ENCODE measurements at regions not wholly inside any gene's neighbourhood (a gene's known extent, or its start where the extent isn't known, plus 50 kb on each side); places are given as distances from the start of the nearest gene placed in this dataset.

DNA sequence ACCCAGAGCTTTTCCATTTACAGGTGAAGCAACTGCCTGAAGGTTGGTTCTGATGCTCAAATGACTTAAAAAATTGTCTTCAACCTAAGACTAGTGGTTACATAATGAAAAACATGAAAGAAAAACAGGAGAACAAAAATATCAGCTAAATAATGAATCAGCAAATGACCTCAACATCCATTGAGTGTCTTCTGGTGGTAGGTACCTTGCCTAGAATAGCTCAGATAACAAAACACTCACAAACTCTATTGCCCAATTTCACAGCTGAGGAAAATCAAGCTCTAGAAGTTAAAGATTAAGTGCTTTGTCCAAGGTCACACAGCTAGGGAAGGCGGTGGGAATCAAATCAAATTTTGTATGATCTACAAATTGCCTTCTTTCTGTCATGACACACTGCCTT, 304.6 kb upstream of the CDH11 start:
- TF ChIP-seq GATA3 (IDR thresholded peaks at IDR 0.05; ENCODE audit: low read depth, low read length) (no peak), GATA2 (IDR thresholded peaks at IDR 0.05; ENCODE audit: low read depth, low read length) (no peak)

DNA sequence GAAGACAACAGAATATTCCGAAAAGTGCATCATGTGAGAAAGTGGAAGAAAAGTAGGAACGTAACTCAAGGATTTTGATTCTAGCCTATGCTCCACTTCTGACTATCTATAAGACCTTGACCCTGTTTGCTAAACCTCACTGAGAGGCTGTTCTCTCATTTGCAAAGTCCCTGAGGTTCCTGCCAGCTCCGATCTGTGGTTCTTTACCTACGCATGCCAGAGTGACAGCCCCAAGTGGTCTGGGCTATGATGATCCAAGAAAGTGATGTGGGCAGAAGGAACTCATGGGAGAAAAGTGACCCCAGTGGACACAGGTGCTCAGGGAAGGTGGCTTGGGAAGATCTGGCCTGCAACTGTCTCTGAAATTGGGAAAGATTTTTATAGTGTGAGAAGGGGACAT, 301.1 kb upstream of the CDH11 start:
- TF ChIP-seq GATA3 (IDR thresholded peaks at IDR 0.05; ENCODE audit: low read depth, low read length) (no peak), GATA2 (IDR thresholded peaks at IDR 0.05; ENCODE audit: low read depth, low read length) (no peak)

DNA sequence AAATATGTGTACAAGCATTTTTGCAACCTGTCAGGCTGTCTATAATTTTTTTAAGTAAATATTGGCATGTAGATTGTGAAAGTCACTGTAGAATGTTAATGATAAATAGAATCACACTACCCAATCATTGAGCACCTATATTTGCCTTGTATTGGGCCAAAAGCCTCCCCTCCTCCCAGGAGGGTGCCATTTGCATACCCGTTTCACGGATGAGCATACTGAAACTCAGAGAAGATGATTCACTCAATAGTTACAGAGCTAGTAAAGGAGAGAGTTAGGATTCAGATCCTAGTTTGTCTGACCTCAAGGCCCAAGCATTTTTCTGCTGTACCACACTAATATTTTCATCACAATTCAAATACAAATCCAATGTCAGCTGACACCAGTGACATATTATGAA, 299.7 kb upstream of the CDH11 start:
- TF ChIP-seq GATA3 (IDR thresholded peaks at IDR 0.05; ENCODE audit: low read depth, low read length) (no peak), GATA2 (IDR thresholded peaks at IDR 0.05; ENCODE audit: low read depth, low read length) (no peak)

DNA sequence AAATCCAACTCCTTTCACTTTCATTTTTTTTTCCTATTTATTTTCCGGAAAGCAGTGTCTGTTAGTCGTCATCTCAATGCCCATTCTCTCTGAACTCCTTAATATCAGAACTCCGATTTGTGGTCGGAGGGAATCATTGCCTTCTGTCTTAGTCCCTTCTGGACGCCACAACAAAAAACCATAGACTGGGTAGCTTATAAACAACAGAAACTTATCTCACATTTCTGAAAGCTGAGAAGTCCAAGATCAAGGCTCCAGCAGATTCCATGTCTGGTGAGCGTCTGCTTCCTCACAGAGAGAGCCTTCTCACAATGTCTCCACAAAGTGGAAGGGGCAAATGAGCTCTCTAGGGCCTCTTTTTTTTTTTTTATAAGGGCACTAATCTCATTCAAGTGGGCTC, 296.6 kb upstream of the CDH11 start:
- TF ChIP-seq GATA3 (IDR thresholded peaks at IDR 0.05; ENCODE audit: low read depth, low read length) (no peak), GATA2 (IDR thresholded peaks at IDR 0.05; ENCODE audit: low read depth, low read length) (no peak)

DNA sequence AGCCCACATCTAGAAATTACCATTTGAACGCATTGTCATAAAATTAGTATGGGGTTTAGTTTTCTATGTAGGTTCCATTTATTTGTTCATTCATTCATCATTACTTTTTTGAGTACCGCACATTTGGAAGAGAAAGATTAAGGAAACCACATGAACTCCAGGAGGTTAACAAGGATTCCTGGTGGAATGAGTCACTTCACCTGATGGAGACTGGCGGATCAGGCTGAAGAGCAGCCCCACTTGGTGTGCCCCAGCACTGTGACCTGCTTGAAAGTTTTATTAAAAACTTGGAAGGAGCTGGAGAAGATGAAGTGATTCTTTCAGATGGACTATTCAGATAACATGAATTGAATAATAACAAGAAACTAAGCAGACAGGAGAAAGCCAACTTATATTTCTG, 293.6 kb upstream of the CDH11 start:
- TF ChIP-seq GATA2 (IDR thresholded peaks at IDR 0.05; ENCODE audit: low read depth, low read length): no peak
- no peak for TF ChIP-seq GATA3 (IDR thresholded peaks at IDR 0.05; ENCODE audit: low read depth, low read length)

DNA sequence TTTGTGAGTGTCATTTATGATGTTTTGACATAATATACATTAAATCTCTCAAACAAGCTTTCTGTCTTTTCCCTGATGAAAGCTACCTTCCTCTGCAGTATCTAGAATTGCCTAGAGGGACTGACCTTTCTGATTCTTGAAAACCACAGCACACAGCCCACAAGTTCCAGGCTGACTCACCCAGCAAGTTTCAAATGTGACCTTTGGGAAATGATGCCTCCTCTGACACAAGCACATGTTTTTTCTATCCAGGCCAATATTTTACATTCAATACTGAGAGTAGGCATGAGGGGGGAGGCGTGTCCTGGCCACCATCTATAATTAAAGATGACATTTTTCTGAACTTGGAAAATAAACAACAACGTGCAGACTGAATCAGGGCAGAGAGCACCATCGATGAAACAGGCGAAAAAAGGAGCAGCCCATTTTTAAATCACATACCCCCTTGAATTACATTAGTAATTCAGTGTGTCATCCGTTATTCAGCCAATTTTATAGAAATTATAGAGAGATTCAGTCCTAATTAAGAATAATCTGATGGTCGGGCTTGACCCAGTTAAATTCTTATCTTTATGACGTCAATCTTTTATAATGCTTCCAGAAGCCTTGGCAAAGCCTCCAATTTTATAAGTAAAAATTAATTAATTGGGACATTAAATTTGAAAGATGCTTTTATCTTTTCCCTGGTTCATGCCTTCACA, 292.6 kb upstream of the CDH11 start:
- TF ChIP-seq GATA2 (IDR thresholded peaks at IDR 0.05; ENCODE audit: low read depth, low read length) (no peak), GATA3 (IDR thresholded peaks at IDR 0.05; ENCODE audit: low read depth, low read length) (no peak)

DNA sequence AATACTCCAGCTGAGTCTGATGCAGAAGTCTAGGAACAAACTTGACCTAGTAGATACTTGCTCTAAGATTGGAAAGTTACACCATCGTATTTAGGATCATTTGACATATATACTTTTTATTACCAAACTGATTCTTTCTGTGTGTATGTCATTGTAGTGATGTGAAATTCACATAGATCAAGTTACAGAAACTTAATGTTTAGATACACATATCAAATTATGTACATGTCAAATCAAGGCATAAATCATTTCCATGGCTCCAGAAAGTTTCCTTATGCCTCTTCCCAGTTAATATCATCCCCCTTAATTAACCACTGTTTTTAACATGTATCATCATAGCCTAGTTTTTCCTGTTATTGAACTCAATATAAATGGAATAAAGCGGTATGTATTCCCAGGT, 292.0 kb upstream of the CDH11 start:
- TF ChIP-seq GATA2 (IDR thresholded peaks at IDR 0.05; ENCODE audit: low read depth, low read length): no peak
- no peak for TF ChIP-seq GATA3 (IDR thresholded peaks at IDR 0.05; ENCODE audit: low read depth, low read length)

DNA sequence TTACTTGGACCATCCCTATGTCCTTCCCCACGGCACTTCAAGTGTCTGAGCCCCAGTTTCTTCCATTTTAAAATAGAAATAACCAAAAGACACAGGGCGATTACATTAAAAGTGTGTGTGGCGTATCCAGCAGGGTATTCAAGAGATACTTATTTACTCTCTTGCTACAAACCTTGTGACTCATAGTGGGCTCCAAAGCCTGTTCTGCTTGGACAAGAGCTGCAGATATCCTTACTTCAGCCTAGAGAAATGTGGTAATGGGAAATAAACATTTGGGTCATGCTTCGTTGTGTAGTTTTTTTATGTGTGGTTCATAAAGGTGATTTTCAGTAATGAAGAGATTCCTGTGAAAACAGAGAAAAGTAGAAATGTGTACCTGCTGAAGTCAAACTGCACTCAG, 288.9 kb upstream of the CDH11 start:
- TF ChIP-seq GATA2 (IDR thresholded peaks at IDR 0.05; ENCODE audit: low read depth, low read length) (no peak), GATA3 (IDR thresholded peaks at IDR 0.05; ENCODE audit: low read depth, low read length) (no peak)

DNA sequence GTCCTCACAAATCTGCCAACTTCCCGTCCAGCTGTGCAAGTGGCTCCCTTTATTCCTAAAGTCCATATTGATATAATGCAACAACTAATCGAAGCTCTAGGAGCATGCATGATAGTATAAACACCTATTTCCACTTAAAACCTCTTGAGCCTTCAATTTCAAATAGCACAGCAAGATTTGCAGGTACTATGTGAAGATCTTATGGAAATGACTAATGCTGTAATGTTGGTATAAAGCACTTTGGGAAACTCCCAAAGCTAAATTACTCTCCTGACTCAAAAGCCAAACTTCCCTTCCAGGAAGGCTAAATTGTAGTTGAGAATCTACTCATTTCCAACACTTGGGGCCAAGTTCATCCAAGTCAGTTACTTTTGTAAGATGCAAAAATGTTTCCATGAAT, 287.6 kb upstream of the CDH11 start:
- TF ChIP-seq GATA3 (IDR thresholded peaks at IDR 0.05; ENCODE audit: low read depth, low read length) (no peak), GATA2 (IDR thresholded peaks at IDR 0.05; ENCODE audit: low read depth, low read length) (no peak)

DNA sequence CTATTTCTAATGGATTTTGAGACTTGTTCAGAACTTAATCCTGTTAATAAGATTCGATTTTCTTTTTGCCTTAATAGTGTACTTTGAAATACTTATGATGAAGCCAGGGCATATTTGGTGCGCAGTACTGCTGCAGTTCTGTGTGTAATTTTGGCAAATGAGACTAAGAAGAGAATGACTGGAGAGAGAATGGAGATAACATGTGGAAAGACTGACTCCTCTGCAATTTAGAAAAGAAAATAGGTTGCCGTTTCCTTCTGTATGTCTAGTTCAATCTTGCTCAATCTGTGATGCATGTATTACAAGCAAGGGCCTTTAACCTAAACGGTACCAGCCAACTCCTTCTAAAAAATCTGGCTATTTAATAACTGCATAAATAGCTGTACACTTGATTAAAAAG, 285.1 kb upstream of the CDH11 start:
- TF ChIP-seq GATA2 (IDR thresholded peaks at IDR 0.05; ENCODE audit: low read depth, low read length) (no peak), GATA3 (IDR thresholded peaks at IDR 0.05; ENCODE audit: low read depth, low read length) (no peak)

DNA sequence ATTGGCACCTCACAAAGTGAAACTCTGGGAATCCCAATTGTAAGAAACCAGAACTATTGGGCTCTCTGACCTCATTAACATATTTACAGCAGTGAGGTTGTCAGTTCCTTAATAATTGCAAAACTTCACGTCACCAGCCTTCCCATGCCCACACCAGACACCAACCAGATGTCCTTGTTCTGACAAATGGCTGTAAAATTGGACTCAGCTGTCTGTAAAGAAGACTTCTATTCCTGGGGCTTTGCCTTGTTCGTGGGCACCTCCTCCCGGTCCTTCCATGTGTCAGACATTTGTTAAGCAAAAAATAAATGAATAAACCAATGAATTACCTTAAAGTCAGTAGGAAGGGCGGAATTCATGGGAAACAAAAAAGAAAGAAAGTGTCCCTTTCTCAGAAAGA, 284.3 kb upstream of the CDH11 start:
- no peak for TF ChIP-seq GATA3 (IDR thresholded peaks at IDR 0.05; ENCODE audit: low read depth, low read length)
- TF ChIP-seq GATA2 (IDR thresholded peaks at IDR 0.05; ENCODE audit: low read depth, low read length): no peak

DNA sequence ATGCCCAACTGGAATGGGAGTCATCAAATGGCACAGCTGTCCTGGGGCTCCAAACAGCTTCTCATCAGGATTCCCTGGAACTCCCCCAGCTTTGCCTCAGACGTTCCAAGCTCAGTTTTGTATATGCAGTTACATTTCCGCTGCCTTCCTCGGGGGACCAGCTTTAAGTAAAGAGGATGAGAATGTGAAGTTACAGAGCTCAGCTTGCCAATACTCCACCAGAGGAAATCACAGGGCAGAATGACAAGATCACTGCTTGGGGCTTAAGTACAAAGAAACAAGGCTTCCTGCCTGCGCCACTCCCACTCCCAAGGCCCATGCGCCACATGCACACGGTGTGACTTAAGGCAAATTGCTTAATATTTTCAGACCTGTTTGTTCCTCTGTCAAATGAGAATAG, 272.4 kb upstream of the CDH11 start:
- TF ChIP-seq GATA3 (IDR thresholded peaks at IDR 0.05; ENCODE audit: low read depth, low read length): no peak

DNA sequence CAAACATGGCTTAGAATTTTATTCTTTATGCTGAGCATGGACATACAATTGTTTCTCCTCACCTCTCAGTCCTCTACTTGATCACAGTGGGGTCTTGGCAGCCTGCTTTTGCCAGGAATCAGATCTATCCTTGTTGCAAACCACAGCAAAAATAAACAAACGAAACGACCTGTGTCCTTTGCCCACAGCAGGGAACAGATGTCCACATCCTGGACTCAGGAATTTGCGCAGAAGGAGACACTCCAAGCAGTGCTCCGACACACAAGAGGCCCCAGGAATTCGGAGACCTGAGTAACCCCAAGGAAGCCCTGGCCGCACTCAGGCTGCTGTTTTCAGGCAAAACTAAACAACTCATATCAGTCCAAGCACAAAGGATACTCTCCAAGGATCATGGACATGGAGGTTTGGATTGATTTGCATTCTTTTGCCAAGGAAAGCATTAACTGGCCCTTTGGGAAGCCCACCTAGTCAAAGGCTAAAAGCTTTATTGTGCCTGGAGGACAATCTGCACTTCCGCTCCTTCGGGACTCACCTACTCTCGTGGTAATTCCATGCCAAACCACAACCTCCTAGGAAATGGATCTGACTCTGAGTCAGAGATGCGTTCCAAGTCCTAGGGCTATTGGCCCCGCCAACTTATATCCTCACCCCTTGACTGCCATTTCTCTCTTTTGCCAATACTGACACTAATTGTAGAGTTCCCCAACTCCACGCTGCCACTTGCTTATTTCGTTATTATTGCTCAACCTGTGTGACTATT, 271.1 kb upstream of the CDH11 start:
- TF ChIP-seq GATA3 (IDR thresholded peaks at IDR 0.05; ENCODE audit: low read depth, low read length) (no peak), GATA2 (IDR thresholded peaks at IDR 0.05; ENCODE audit: low read depth, low read length) (no peak)

DNA sequence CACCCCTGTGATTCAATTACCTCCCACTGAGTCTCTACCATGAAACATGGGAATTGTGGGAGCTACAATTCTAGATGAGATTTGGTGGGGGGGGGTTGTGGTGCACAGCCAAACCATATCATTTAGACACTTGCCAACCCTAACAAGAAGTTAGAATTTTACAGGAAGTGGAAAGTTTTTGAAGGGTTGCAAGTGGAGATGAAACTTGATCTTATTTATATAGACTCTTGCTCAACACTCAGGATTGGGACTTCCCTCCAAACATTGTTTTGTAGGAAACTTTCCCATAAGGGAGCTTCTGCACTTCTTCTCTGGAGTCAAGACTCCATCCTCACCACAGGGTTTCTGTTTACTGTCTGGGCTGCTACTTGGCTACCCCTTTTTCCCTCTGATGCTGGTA, 266.7 kb upstream of the CDH11 start:
- no peak for TF ChIP-seq GATA2 (IDR thresholded peaks at IDR 0.05; ENCODE audit: low read depth, low read length)
- no peak for TF ChIP-seq GATA3 (IDR thresholded peaks at IDR 0.05; ENCODE audit: low read depth, low read length)

DNA sequence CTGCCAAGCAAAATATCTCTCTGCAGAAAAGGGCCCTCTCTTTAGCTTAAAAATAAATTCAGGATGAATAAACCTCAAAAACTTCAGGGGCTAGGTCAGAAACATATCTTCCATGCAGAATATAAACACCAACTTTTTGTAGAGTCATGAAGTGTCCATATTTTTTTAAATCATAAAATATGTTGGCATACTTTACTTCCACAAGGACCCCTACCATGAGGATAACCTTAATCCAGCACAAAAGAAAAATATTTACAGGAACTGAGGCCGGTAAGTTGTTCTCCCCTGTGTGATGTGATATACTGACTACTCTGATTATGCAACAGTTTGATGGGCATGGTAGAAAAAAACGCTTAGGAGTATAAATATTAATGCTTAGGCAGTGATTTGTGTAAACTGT, 264.8 kb upstream of the CDH11 start:
- TF ChIP-seq GATA2 (IDR thresholded peaks at IDR 0.05; ENCODE audit: low read depth, low read length): no peak
- TF ChIP-seq GATA3 (IDR thresholded peaks at IDR 0.05; ENCODE audit: low read depth, low read length): no peak
